Astrocyte (in vitro differentiated cells and primary cell): ENCODE measurements at regions not wholly inside any gene's neighbourhood (a gene's known extent, or its start where the extent isn't known, plus 50 kb on each side); places are given as distances from the start of the nearest gene placed in this dataset.

Experiments used
- DNase-seq: peaks from one replicate; pipeline ENCODE4 v3.0.0-alpha.2; 2010; ENCODE audit warnings: low read depth
- FAIRE-seq: peaks from 2 replicates; lab custom pipeline; 2011; peaks lifted over from hg19 to GRCh38; lab: Jason Lieb, UNC
- H2AFZ ChIP-seq: 2 replicates; pipeline ENCODE4 v1.6.0; 2012; ENCODE audit warnings: low read depth, low read length, inconsistent platforms
- H3K27ac ChIP-seq: 2 replicates; pipeline ENCODE4 v1.5.1; 2011; ENCODE audit warnings: low read depth, low read length, inconsistent platforms
- H3K27me3 ChIP-seq: 2 replicates; pipeline ENCODE4 v1.6.0; 2011; ENCODE audit warnings: low read length, inconsistent platforms; ENCODE audit not compliant: insufficient read depth
- H3K36me3 ChIP-seq: 2 replicates; pipeline ENCODE4 v1.5.1; 2011; ENCODE audit warnings: low read length, inconsistent platforms; ENCODE audit not compliant: insufficient read depth
- H3K4me1 ChIP-seq: 2 replicates; pipeline ENCODE4 v1.5.1; 2011; ENCODE audit warnings: low read length, inconsistent platforms; ENCODE audit not compliant: insufficient read depth
- H3K4me2 ChIP-seq: 2 replicates; pipeline ENCODE4 v1.6.0; 2012; ENCODE audit warnings: low read length, inconsistent platforms
- H3K4me3 ChIP-seq: 2 replicates; pipeline ENCODE4 v1.5.1; 2011; ENCODE audit warnings: low read depth, mild to moderate bottlenecking, low read length, inconsistent platforms; ENCODE audit not compliant: insufficient read depth
- H3K79me2 ChIP-seq: 2 replicates; pipeline ENCODE4 v1.6.0; 2012; ENCODE audit warnings: mild to moderate bottlenecking, low read length, inconsistent platforms; ENCODE audit not compliant: insufficient read depth
- H3K9ac ChIP-seq: 2 replicates; pipeline ENCODE4 v1.6.0; 2012; ENCODE audit warnings: mild to moderate bottlenecking, low read length, inconsistent platforms
- H3K9me3 ChIP-seq: 2 replicates; pipeline ENCODE4 v1.5.1; 2012; ENCODE audit warnings: low read depth, mild to moderate bottlenecking, low read length, inconsistent platforms; ENCODE audit not compliant: insufficient read depth
- H4K20me1 ChIP-seq: 2 replicates; pipeline ENCODE4 v1.6.0; 2012; ENCODE audit warnings: low read length, inconsistent platforms; ENCODE audit not compliant: insufficient read depth
- H3K27ac Mint-ChIP-seq: one replicate; pipeline ENCODE4 v1.8.0; 2021; ENCODE audit warnings: mild to moderate bottlenecking, mixed read lengths; ENCODE audit not compliant: unreplicated experiment
- H3K27me3 Mint-ChIP-seq: one replicate; pipeline ENCODE4 v1.8.0; 2021; ENCODE audit warnings: low read depth, mixed read lengths; ENCODE audit not compliant: unreplicated experiment
- H3K36me3 Mint-ChIP-seq: one replicate; pipeline ENCODE4 v1.8.0; 2021; ENCODE audit warnings: low read depth, mixed read lengths; ENCODE audit not compliant: unreplicated experiment
- H3K4me1 Mint-ChIP-seq: one replicate; pipeline ENCODE4 v1.8.0; 2021; ENCODE audit warnings: low read depth, mixed read lengths; ENCODE audit not compliant: unreplicated experiment
- H3K4me3 Mint-ChIP-seq: one replicate; pipeline ENCODE4 v1.8.0; 2021; ENCODE audit warnings: mild to moderate bottlenecking, moderate library complexity, mixed read lengths; ENCODE audit not compliant: unreplicated experiment
- H3K9me3 Mint-ChIP-seq: one replicate; pipeline ENCODE4 v1.8.0; 2021; ENCODE audit warnings: mild to moderate bottlenecking, mixed read lengths; ENCODE audit not compliant: unreplicated experiment
- CTCF ChIP-seq: IDR thresholded peaks from 2 replicates; pipeline ENCODE4 v1.5.1; 2011; ENCODE audit warnings: low read depth, mild to moderate bottlenecking, inconsistent platforms, low read length, moderate library complexity; ENCODE audit not compliant: insufficient read depth
- EZH2 ChIP-seq: IDR thresholded peaks from 2 replicates; pipeline ENCODE4 v1.6.1; 2012; ENCODE audit warnings: mild to moderate bottlenecking, low read length, inconsistent platforms; ENCODE audit not compliant: insufficient read depth

- Histone ChIP-seq H3K36me3 (no peaks in the 10 kb centered on the region), H3K9ac (no peak overlapping the region), H2AFZ (no peak overlapping the region), H3K4me2 (no peak overlapping the region), H3K9me3 (no peaks in the 10 kb centered on the region), H3K4me1 (peaks cover 30% of the 10 kb centered on the region), H4K20me1 (peaks cover 49% of the 10 kb centered on the region), H3K27me3 (no peaks in the 10 kb centered on the region), H3K79me2 (peaks cover 94% of the 10 kb centered on the region), H3K27ac (no peak overlapping the region), H3K4me3 (no peak overlapping the region)
- Mint-ChIP-seq H3K27me3 (no peaks in the 10 kb centered on the region), H3K9me3 (no peaks in the 10 kb centered on the region), H3K4me3 (no peak overlapping the region), H3K36me3 (no peaks in the 10 kb centered on the region), H3K27ac (no peak overlapping the region), H3K4me1 (peaks cover 49% of the 10 kb centered on the region)
- FAIRE-seq (no peak), DNase-seq (no peak)
- TF ChIP-seq EZH2 (no peak), CTCF (no peak)
Measured at GRCh38 chr3:159838938-159839337, 149.7 kb upstream of the IL12A start.

GRCh38 chr3:159839561-159840379 lies 148.9 kb upstream of the IL12A start, which contains the start of gene SCHIP1:
TSS of gene SCHIP1 (plus strand) at chr3:159839861.
- H3K4me3 ChIP-seq, result peak within 1 kb of the TSS; percentile 36
- peak within 1 kb of the TSS; percentile 61 for H3K9ac ChIP-seq
- TF ChIP-seq EZH2, result no peak
- H3K4me3 Mint-ChIP-seq, result peak within 1 kb of the TSS; percentile 90
- peak; percentile 44 for DNase-seq
- H3K36me3 Mint-ChIP-seq, result no peaks in the 10 kb centered on the region
- peaks cover 57% of the 10 kb centered on the region for H3K4me1 Mint-ChIP-seq
- no peaks in the 10 kb centered on the region for H3K9me3 Mint-ChIP-seq
- H3K27ac Mint-ChIP-seq, result peak within 1 kb of the TSS; percentile 96
- H3K27ac ChIP-seq, result peak within 1 kb of the TSS; percentile 2
- H4K20me1 ChIP-seq, result peaks cover 51% of the 10 kb centered on the region
- H3K36me3 ChIP-seq, result no peaks in the 10 kb centered on the region
- peak within 1 kb of the TSS; percentile 33 for H2AFZ ChIP-seq
- peaks cover 94% of the 10 kb centered on the region for H3K79me2 ChIP-seq
- H3K4me2 ChIP-seq, result peak within 1 kb of the TSS; percentile 85
- no peaks in the 10 kb centered on the region for H3K9me3 ChIP-seq
- no peak for FAIRE-seq
- H3K27me3 ChIP-seq, result no peaks in the 10 kb centered on the region
- H3K27me3 Mint-ChIP-seq, result no peaks in the 10 kb centered on the region
- peaks cover 38% of the 10 kb centered on the region for H3K4me1 ChIP-seq

DNA sequence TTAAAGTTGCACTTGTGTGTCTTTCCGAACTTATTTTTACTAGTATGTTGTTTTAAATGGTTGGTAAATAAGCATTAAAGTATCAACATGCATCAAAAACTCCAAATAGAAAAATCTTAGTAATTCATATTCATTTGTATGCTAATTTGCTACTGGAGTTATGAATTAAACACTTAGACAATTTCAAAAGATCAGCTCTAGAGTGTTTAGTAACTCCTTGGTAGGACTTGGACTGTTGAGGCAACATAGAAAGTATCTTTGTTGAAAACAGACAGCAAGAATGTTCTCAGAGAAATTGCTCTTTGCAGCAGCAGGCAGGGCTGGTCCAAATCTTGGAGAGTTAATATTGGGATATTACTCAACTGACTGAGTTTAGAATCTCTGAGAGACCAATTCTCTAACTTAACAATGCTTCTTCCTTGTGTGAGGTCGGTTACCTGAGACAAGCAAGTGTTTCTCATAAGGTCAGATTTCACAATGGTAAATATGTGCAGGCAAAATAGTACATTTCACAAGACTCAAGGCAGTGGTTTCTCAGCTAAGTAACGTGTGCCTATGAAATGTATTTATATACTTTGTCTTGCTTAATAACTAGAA lies 147.8 kb upstream of the IL12A start:
- TF ChIP-seq EZH2 (no peak), CTCF (no peak)
- no peaks in the 10 kb centered on the region for H3K36me3 ChIP-seq
- no peak overlapping the region for H3K4me3 ChIP-seq
- Mint-ChIP-seq H3K36me3 (no peaks in the 10 kb centered on the region), H3K4me3 (peak overlapping the region; percentile 90), H3K4me1 (peaks cover 64% of the 10 kb centered on the region), H3K9me3 (no peaks in the 10 kb centered on the region), H3K27me3 (no peaks in the 10 kb centered on the region), H3K27ac (peak overlapping the region; percentile 96)
- H3K9me3 ChIP-seq, result no peaks in the 10 kb centered on the region
- DNase-seq (no peak), FAIRE-seq (no peak)
- peak overlapping the region; percentile 85 for H3K4me2 ChIP-seq
- H2AFZ ChIP-seq, result no peak overlapping the region
- H3K79me2 ChIP-seq, result peaks cover 94% of the 10 kb centered on the region
- peaks cover 54% of the 10 kb centered on the region for H4K20me1 ChIP-seq
- peak overlapping the region; percentile 61 for H3K9ac ChIP-seq
- H3K27me3 ChIP-seq, result no peaks in the 10 kb centered on the region
- H3K27ac ChIP-seq, result no peak overlapping the region
- peaks cover 46% of the 10 kb centered on the region for H3K4me1 ChIP-seq
